Fibroblast of skin of right quadriceps (primary cell): ENCODE measurements at regions not wholly inside any gene's neighbourhood (a gene's known extent, or its start where the extent isn't known, plus 50 kb on each side); places are given as distances from the start of the nearest gene placed in this dataset.
"Not testable (repeated sequence)": the region's sequence is repeated elsewhere in the genome, so short reads cannot be mapped to it uniquely, and the experiment has no call there.

ENCODE experiments used
- DNase-seq: peaks from one replicate; pipeline ENCODE4 v3.0.0-alpha.2; 2013

DNA sequence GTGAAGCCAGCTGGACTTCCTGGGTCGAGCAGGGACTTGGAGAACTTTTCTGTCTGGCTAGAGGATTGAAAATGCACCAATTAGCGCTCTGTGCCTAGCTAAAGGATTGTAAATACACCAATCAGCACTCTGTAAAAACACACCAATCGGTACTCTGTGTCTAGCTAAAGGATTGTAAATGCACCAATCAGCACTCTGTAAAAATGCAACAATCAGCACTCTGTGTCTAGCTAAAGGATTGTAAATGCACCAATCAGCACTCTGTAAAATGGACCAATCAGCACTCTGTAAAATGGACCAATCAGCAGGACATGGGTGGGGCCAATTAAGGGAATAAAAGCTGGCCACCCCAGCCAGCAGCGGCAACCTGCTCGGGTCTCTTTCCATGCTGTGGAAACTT is 97.3 kb upstream of the GALNT15 start:
- not testable (repeated sequence) for DNase-seq

DNA sequence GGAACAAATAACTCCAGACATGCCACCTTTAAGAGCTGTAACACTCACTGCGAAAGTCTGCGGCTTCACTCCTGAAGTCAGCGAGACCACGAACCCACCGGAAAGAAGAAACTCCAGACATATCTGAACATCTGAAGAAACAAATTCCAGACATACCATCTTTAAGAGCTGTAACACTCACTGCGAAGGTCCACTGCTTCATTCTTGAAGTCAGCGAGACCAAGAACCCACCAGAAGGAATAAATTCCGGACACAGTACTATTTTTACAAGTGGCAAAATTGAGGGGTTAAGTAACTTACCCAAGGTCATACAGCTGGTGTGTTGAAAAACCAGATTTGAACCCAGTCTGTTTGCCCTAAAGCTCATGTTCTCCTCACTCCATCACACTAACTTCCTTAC is 96.8 kb upstream of the GALNT15 start:
- peak; percentile 76 for DNase-seq

DNA sequence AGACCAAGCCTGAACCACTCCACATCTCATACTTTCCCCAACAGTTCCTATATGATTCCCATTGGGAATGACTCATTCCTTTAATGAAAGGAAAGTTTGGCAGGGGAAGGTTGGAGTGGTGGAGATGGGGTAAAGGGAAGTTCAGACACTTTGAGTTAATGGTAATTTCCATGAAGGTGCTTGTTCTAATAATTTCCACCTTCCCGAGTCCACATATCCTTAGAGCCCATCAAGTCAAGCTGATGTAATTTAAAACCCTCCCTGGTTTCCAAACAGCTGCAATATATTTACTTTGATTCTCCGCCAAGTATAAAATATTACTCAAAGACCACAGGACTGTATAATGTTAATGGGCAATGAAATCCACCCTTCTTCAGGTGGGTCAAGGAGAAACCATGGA is 95.0 kb upstream of the GALNT15 start:
- peak; percentile 90 for DNase-seq

DNA sequence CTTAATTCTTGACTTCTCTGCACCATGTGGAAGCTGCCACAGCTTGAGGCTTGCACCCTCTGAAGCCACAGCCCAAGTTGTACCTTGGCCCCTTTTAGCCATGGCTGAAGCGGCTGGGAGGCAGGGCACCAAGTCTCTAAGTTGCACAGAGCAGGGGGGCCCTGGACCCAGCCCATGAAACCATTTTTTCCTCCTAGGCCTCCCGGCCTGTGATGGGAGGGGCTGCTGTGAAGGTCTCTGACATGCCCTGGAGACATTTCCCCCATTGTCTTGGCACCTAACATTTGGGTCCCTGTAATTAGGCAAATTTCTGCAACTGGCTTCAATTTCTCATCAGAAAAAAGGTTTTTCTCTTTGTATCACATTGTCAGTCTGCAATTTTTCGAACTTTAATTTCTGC is 92.8 kb upstream of the GALNT15 start:
- DNase-seq, result no peak

DNA sequence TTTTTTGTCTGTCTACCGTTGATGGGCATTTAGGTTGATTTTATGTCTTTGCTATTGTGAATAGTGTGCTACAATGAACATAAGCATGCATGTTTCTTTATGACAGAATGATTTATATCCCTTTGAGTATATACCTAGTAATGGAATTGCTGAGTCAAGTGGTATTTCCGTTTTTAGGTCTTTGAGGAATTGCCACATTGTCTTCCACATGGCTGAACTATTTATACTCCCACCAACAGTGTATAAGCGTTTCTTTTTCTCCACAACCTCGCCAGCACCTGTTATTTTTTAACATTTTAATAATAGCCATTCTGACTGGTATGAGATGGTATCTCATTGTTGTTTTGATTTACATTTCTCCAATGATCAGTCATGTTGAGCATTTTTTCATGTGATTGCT is 89.6 kb upstream of the GALNT15 start:
- peak; percentile 94 for DNase-seq

DNA sequence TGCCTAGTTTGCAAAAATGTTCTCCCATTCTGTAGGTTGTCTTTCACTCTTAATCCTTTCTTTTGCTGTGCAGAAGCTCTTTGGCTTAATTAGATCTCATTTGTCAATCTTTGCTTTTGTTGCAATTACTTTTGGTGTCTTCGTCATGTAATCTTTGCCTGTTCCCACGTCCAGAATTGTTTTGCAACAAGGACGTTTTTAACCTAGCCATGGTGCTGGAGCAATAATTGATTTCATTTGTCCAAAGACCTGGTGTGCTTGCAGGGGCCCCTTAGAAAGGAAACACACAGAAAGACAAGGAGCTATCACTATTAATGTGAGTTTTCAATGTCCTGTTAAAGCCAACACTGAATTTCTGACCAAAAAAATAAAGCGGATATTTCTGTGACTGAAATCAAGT is 89.1 kb upstream of the GALNT15 start:
- no peak for DNase-seq

DNA sequence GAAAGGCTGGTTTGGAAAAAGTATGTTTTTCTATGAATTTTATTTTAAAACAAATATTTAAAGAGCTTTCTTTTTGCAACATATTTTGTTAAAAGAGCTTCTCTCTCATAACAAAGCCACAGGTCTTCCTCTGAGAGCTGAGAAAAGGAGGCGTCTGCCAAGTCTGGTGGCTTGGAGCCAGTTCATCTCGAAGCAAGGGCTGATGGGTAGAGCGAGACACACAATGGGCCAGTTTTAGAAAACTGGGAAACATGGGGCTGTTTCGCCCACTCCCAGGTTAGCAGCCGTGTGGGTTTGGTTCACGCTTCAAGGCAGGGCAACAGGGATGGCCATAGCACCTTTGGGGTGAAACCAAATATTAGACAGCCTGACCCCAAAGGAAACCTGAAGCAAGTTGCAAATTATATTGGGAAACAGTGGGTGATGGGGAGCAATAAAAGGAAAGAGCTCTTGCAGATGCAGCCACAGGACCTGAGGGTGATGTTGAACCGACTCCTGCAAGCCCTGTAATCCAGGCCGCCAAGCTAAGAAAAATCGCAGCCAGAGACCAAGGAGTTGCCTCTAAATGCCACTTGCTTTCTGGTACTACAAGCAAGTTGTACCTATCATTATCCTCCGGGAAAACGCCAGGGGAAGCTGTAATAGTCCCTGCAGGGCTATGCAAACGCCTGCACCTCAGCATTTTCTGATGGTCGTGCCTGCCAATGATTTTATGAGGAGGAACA is 88.4 kb upstream of the GALNT15 start:
- DNase-seq, result peak; percentile 38

DNA sequence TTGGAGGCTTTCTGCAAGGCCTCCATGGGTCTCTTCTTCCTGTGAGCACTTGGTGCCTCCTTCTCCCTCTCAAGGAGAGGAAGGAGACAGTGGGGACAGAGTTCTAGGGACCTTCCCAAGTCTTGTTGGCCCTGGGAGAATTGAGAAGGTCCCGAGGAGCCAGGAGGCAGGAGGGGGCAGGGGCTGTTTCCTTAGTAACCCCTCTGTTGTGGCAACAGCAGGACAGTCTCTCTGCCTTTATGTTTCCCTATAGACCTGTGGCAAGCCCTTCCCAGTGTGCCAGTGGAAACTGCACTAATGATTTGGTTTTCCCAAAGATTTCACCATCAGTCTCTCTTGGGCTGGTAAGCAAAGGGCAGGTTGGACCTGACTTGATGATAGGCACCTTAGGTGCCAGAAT is 87.8 kb upstream of the GALNT15 start:
- no peak for DNase-seq

DNA sequence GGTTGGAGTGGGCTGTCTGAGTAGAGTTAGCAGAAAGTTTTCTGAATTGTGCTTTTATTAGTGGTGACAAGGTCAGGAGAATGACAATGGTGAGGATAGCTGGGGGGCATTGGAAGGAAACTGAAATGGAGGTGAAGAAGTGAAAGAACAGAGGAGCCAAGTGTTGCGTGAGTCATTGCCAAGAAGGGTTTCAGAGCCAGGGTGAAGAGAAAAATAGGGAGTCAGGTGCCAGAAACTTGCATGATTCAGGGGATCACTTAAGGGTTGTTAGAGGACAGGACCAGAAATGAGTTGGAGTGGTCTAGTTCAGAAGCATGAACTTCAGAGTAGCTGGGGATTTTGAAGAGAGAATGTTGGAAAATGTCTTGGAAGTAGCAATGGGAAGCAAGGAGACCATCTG is 86.0 kb upstream of the GALNT15 start:
- DNase-seq, result no peak

DNA sequence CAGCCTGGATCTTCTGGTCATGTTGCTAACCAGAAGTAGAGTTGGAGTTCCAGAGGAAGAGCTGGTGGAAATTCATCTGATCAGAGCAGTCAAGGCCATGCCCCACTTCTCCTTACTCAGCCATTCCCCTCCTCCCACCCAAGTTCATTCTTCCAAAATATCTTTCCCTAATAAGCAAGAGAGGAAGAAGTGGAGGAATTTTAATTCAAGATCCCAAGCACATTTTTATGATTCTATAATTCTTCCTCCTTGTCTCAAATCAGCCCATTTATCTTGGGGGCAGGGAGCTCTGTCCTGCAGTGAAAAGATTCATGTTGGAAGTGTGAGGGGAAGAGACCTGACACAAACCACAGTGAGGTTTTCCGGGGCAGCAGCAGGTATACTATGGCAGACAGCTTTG is 85.0 kb upstream of the GALNT15 start:
- peak; percentile 70 for DNase-seq

DNA sequence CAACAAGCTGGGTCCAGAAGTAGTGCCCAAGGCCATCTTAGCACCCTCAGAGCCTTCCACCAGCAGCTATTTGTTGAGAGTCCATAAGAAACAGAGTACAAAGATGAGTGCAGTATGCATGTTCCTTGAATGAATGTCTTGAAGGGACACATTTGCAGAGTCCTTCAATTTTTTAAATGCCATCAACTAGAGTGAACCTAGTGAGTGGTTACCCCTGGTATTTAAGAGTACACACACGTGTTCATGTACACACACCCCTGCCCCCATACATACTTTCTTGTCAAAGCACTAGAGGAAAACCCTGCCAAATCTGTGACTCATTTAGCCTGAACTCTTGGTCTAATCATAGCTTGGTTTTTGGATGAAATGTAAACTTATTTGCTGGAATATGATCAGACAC is 84.5 kb upstream of the GALNT15 start:
- DNase-seq, result peak; percentile 100

DNA sequence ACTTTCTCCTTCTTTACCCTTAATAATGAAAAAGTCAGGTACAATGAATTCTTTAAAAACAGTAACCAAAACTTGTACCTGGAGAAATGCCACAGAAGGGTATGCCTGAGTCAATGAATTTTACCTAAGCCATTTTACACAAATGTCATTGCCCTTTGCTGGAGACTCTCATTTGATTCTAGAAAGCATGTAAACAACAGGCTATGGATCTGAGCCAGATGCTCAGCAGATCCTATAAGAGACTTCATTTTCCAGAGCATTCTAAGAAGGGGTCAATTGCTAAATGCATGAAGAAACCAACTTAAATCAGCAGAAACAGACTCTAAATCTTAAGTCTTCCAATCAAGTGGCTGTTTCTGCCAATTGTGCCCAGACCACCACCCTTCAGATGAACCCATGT is 83.8 kb upstream of the GALNT15 start:
- peak; percentile 33 for DNase-seq

DNA sequence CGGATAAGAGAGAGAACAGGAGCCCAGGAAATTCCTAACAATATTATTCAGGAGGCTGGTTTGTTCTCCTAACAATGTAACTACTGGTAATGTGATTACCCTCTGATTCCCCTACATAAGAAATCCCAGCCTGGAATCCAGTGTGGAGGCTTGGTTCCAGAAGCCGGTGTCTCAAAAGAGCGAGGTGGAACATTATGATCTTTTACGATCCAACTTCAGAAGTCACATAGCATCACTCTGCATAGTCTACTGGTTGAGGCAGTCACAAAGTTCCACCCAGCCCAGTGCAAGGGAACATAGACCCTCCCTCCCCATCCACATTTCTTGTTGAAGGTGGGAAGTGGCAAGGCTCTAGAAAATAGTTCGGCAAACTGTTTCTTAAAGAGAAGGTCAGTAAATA is 81.6 kb upstream of the GALNT15 start:
- DNase-seq, result no peak

DNA sequence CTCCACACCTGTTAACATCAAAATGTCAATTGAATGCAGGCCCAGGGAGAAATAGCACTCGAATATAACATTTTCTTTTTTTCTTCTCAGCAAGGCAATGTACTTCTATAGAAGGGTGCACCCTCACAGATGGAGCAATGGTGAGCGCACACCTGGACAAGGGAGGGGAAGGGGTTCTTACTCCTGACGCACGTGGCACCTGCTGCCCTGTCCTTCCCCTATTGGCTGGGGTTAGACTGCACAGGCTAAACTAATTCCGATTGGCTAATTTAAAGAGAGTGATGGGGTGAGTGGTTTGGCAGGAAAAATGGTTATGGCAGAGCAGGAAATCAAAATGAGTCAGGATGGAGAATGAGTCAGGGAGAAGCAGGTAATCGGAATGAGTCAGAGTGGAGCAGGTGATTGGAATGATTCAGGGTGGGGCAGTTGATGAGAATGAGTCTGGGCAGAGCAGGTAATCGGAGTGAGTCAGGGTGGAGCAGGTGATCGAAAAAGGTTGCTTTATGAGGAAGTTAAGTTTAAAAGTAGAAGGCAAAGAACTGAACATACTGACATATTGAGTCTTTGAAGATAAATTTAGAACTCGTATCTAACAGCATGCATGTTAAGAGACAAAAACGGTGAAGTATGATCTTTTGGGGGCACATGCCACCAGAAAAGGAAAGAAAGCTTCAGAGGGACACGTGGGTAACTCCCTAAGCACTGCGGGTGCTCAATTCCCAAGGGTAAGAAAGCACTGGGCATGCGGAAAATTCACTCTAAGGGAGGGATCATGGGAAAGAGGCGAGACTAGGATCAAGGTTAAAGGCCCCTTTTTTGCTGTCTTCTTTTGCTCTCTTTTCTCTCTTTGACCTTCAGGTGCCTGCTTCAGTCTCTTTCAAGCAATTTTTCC is 72.9 kb upstream of the GALNT15 start:
- DNase-seq, result peak; percentile 31

DNA sequence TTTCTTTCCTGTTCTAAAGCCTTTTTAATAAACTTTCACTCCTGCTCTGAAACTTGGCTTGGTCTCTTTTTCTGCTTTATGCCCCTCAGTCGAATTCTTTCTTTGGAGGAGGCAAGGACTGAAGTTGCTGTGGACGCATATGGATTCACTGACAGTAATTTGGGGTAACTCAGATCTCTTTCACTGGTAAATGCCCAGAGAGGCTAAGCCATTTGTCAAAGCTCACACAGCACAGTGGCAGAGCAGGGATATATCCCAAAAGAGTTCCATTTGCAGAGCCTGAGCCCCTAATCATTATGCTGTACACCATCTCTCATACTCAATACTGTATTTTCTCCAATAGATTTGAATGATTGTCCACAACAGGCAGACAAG is 72.3 kb upstream of the GALNT15 start:
- DNase-seq, result no peak

DNA sequence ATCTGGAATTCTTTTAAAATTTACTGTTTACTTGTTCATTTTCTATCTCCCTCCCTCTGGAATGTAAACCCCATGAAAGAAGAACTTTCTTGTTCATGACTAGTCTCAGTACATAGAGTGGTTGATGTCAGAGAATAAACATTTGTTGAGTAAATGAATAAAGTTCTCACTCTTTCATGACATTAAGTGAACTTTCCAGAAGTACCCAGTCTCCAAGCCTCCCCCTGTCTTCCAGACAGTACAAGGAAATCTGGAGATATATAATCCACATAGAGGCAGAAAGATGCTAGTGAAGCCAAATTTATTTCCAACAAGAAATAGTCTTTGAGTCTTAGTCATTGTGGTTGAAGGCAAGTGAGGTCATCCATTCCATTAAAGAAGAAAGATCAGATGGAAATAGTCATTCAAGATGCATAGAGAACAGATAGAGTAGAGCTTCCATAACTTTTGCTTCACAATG is 71.5 kb upstream of the GALNT15 start:
- DNase-seq, result peak; percentile 97

DNA sequence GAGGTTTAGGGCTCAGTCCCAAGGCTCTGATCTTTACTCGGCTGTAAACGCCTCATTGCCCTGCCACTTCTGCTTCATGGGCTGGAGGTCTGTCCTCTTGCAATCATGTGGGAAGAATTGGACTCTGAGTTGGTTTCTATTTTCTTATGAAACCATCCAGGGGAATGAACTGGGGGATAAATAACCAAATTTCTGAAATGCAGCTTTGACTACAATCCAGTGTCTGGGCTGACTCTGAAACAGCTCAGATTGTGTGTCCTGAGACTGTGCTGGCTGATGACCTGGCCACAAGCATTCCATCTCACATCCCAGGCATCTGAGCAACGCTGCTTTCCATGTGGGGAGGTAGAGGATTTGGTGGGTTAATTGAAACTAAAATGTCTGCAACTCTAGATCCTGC is 71.0 kb upstream of the GALNT15 start:
- peak; percentile 94 for DNase-seq

DNA sequence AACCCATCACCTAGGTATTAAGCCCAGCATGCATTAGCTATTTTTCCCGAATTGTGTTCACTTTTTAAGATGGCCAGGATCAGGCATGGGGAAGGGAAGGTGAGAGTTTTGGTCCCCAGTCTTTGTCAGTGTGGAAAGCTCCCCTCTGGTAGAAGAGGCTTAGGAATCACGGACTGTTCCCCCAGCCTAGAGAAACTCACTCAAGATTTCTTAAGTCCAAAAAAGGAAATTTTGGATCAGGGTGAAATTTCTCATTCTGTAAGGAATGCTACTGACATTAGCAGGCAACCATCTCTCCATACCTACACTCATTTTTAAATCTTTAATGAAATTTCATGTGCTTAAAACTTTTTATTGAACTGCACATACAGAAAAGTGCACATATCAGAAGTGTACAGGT is 70.3 kb upstream of the GALNT15 start:
- DNase-seq, result peak; percentile 69

DNA sequence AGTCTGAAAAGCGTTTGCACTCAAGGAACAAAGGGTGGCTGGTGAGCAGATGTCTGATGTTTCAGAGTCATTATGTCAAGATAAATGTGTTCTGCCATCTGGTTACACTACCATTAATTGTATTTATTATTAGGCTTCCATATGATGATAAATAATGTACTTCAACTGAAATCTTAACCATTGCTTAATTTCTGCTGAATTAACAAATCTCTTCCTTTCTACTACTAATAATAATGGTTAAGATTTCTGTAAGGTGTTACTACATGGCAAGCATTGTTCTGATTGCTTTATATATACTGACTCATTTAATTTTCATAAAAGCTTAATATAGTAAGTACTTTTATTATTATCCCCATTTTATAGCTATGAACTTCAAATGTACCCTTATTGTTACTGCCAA is 68.4 kb upstream of the GALNT15 start:
- no peak for DNase-seq

DNA sequence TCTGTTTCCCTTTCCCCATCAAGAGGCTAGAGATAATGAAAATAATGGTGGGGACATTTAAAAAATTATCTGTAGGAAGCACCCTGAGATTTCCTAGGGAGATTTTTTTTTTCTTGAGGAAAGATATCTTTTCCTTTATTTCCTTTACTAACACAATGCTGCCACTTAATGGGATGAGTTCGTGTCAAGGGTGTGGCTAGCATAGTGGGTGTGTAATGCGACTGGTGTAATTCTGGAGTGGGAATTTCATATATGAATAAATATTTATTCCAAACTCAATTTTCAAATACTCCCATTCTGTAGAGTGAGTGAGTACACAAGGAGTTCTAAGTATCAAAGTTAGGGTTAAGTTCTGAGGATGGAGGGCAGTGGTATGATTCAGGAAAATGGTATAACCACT is 66.1 kb upstream of the GALNT15 start:
- no peak for DNase-seq

DNA sequence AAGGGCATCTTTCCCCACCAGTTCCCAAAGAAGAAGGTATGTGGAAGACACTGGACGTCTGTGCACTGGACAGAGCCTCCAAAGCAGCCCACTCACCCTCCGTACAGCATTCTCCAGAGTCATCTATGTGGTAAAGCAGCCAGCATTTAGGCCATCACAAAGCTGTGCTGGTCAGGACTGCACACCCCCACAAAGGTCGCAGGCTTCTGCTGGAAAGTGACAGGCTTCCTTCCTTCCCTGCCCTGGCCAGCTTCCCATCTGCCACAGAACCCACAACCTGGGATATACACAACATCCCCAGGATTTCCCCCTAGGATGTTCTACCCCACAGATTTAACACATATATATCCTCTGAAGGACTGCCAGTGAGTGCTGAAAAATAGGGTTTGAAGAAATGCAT is 64.6 kb upstream of the GALNT15 start:
- no peak for DNase-seq

DNA sequence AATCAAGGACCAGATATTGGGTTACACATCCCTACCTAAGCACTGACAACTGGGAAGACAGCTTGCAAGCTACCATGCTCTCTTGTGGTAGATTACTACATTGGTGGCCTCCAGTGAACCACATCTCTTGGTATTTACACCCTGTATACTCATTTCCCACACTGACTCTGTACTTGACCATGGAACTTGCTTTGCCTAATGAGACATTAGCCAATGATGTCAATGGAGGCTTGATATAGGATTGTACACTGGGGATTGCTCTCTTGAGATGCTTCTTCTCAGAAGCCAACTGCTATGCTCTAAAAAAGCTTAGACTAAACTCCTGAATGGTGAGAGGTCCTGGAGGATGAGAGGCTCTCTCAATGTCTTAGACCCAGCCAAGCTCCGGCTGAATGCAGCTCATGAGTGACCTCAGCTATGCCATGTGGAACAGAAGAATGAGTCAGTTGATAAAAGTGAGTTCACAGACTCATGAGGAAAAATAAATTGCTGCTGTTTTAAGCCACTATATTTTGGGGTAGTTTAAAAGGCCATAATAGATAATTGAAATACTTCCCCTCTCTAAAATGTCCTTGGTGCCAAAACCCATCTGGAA is 61.5 kb upstream of the GALNT15 start:
- peak; percentile 81 for DNase-seq

DNA sequence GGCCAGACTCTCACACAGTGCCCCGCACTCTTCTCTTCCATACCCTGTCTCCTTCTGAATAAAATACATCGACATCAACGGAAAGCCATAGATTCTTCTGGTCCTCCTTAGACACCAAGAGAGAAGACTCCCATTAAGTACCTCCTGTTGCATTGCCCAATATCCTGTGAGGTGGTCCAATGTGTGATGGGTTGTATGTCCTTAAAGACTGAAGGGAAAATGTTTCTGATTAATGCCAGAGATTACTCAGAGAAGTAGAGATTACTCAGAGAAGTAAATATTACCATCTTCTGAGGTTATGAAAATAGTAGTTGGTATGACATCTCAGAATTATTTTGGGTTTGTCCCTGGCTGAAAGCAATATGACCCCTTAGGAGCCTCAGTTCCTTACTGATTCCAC is 60.8 kb upstream of the GALNT15 start:
- peak; percentile 92 for DNase-seq

DNA sequence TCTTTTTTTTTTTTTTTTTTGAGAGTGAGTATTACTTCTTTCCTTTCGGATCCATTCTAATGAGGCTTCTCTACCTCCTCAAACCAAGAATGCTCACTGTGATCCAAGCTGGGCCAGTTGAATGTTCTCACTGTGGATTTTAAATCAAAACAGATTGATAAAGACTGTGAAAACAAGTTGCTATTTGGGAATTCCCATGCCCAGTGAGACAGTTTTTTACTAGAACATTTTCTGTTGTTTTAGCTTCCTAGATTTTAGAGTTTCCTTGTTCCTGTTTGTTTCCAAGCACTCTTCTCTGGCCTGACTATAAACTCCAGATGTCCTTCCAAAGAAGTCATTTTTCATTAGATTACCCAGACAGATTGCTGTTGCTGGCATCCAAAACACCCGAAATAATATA is 60.1 kb upstream of the GALNT15 start:
- no peak for DNase-seq
